Hypothalamus (tissue), 51 donors: ENCODE measurements at regions not wholly inside any gene's neighbourhood (a gene's known extent, or its start where the extent isn't known, plus 50 kb on each side); places are given as distances from the start of the nearest gene placed in this dataset.

Source experiments
- DNase-seq, 51 donors: peaks; one replicate each; lab custom pipeline; 2025; lab: John Stamatoyannopoulos, UW

- no peak for DNase-seq
Measured at GRCh38 chr1:80769208-80769750, 1031.5 kb upstream of the ADGRL2 start.

GRCh38 chr1:80767711-80768110, 1033.0 kb upstream of the ADGRL2 start:
- DNase-seq: no peak

- no peak for DNase-seq
Measured at GRCh38 chr1:80759354-80759753, 1041.4 kb upstream of the ADGRL2 start.

- no peak for DNase-seq
Measured at GRCh38 chr1:80755944-80756343, 1044.8 kb upstream of the ADGRL2 start.

GRCh38 chr1:80751204-80751603, 1049.5 kb upstream of the ADGRL2 start:
- no peak for DNase-seq

GRCh38 chr1:80731241-80731894, 1069.4 kb upstream of the ADGRL2 start:
- no peak for DNase-seq

- DNase-seq: no peak
Measured at GRCh38 chr1:80722611-80723010, 1078.1 kb upstream of the ADGRL2 start.

GRCh38 chr1:80706526-80706925, 1094.2 kb upstream of the ADGRL2 start:
- no peak for DNase-seq

GRCh38 chr1:80678438-80678837, 1122.3 kb upstream of the ADGRL2 start:
- no peak for DNase-seq

GRCh38 chr1:80675454-80675853, 1125.3 kb upstream of the ADGRL2 start:
- no peak for DNase-seq

- DNase-seq: no peak
Measured at GRCh38 chr1:80673935-80674597, 1126.7 kb upstream of the ADGRL2 start.

- DNase-seq: no peak
Measured at GRCh38 chr1:80668372-80668771, 1132.4 kb upstream of the ADGRL2 start.

GRCh38 chr1:80666073-80666472, 1134.7 kb upstream of the ADGRL2 start:
- no peak for DNase-seq

GRCh38 chr1:80659161-80659560, 1141.6 kb upstream of the ADGRL2 start:
- DNase-seq: no peak

- no peak for DNase-seq
Measured at GRCh38 chr1:80657707-80658106, 1143.0 kb upstream of the ADGRL2 start.

GRCh38 chr1:80657044-80657643, 1143.6 kb upstream of the ADGRL2 start:
- no peak for DNase-seq

- no peak for DNase-seq
Measured at GRCh38 chr1:80656641-80657040, 1144.1 kb upstream of the ADGRL2 start.

GRCh38 chr1:80656014-80656636, 1144.6 kb upstream of the ADGRL2 start:
- DNase-seq: no peak

GRCh38 chr1:80646053-80646452, 1154.7 kb upstream of the ADGRL2 start:
- no peak for DNase-seq

GRCh38 chr1:80645621-80646020, 1155.1 kb upstream of the ADGRL2 start:
- DNase-seq: no peak

- DNase-seq: no peak
Measured at GRCh38 chr1:80640978-80641377, 1159.8 kb upstream of the ADGRL2 start.
